ENCODE measurements at regions not wholly inside any gene's neighbourhood (a gene's known extent, or its start where the extent isn't known, plus 50 kb on each side); places are given as distances from the start of the nearest gene placed in this dataset.

DNA sequence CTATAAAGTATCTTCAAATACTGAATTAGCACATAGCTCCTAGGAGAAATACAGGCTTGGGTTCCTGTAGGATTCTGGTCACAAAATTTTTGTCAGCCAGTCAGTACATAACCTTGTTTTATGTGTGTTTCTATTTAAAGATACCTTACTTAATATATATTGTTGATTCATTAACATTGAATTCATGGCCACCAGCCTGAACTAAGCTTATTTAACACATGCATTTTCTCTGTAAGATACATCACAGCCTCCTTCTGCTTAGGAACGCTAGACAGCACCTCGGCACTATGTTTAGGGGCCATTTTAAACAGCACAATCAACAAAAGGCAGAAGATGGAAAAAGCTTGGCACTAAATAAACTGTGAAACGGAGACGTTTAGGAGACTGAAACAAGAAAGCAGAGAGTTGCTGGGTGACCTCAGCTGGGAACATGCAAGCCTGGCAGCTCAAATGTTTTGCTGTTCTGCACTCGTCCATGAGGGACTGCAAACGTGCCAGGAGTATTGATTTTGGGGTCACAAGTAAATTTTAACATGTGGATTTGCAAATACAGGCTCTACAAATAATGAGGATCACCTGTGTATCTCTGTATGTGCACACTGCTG is 432.2 kb upstream of the TPM1 start:
- TF ChIP-seq, protein P1, sequence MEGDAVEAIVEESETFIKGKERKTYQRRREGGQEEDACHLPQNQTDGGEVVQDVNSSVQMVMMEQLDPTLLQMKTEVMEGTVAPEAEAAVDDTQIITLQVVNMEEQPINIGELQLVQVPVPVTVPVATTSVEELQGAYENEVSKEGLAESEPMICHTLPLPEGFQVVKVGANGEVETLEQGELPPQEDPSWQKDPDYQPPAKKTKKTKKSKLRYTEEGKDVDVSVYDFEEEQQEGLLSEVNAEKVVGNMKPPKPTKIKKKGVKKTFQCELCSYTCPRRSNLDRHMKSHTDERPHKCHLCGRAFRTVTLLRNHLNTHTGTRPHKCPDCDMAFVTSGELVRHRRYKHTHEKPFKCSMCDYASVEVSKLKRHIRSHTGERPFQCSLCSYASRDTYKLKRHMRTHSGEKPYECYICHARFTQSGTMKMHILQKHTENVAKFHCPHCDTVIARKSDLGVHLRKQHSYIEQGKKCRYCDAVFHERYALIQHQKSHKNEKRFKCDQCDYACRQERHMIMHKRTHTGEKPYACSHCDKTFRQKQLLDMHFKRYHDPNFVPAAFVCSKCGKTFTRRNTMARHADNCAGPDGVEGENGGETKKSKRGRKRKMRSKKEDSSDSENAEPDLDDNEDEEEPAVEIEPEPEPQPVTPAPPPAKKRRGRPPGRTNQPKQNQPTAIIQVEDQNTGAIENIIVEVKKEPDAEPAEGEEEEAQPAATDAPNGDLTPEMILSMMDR (IDR thresholded peaks at IDR 0.05), result no peak
- TF ChIP-seq ZFX (IDR thresholded peaks at IDR 0.05; ENCODE audit: borderline replicate concordance), result no peak

All from 22Rv1 (cell line).